ENCODE measurements at regions not wholly inside any gene's neighbourhood (a gene's known extent, or its start where the extent isn't known, plus 50 kb on each side); places are given as distances from the start of the nearest gene placed in this dataset.

DNA sequence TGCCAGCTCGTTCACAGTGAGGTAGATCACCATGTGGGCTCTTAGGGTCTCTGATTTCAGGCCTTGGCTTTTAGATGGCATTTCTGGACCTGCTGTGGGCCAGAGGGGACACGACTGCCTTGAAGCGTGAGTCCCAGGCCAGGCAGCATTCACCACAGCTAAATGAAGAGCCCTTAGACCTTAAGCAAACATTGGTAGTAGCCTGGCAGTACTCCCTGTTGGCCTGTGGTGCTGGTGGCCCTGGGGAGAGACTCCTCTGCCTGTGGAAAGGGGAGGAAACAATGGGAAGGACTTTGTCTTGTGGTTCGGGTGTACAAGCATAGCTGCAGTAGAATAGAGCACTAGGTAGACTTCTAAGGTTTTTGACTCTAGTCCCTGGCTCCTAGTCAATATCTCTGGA, 456.0 kb upstream of the DCC start:
- POLR2A ChIA-PET, result no interaction called here
- BruUV-seq (replicated peaks), result no TSS peak

More for the DNA sequence above, 456.0 kb upstream of the DCC start:
- 23% methylated on average over 4 of the region's 4 CpGs for WGBS (ENCODE audit: insufficient coverage, insufficient replicate concordance, low lambda C conversion rate, missing lambda C conversion rate)
- in situ Hi-C loops (cut with MboI), result no loop called here
- no peaks in the 10 kb centered on the region for H3K79me2 ChIP-seq (ENCODE audit: control insufficient read depth, insufficient read depth, low read length)
- H3K27ac ChIP-seq (ENCODE audit: control insufficient read depth, insufficient read depth), result no peak overlapping the region
- no peaks in the 10 kb centered on the region for H3K36me3 ChIP-seq (ENCODE audit: control insufficient read depth in 2 of 2, insufficient read depth in 2 of 2, low read length in 1 of 2)
- H3K4me1 ChIP-seq (ENCODE audit: control insufficient read depth, insufficient read depth, low read length), result no peaks in the 10 kb centered on the region
- no peak for ATAC-seq
- DNase-seq (ENCODE audit: low read depth, low spot score), result no peak
- H3K27me3 ChIP-seq (replicated peaks in 1 of 2; ENCODE audit: control insufficient read depth in 2 of 2, insufficient read depth in 2 of 2, low read length in 1 of 2), result no peaks in the 10 kb centered on the region
- no peak overlapping the region for H3K9ac ChIP-seq (ENCODE audit: control insufficient read depth, insufficient read depth, low read length)
- no peaks in the 10 kb centered on the region for H4K20me1 ChIP-seq (ENCODE audit: control insufficient read depth, insufficient read depth)
- H3K4me3 ChIP-seq, result no peak overlapping the region
- TF ChIP-seq RAD51 (IDR thresholded peaks at IDR 0.05) (no peak), SRF (IDR thresholded peaks at IDR 0.05; ENCODE audit: low read depth in 2 of 2, low read length in 2 of 2) (no peak), ZBTB11 (CRISPR knock-in tag; IDR thresholded peaks at IDR 0.05) (no peak), HDAC2 (IDR thresholded peaks at IDR 0.05) (no peak), BCL11A (IDR thresholded peaks at IDR 0.05; ENCODE audit: low read depth, low read length) (no peak), MXI1 (IDR thresholded peaks at IDR 0.05; ENCODE audit: low read depth, low read length) (no peak), TCF7 (IDR thresholded peaks at IDR 0.05; ENCODE audit: borderline replicate concordance) (no peak), ZNF207 (IDR thresholded peaks at IDR 0.05; ENCODE audit: borderline replicate concordance) (no peak), KAT2A (conservative IDR thresholded peaks at IDR 0.05; ENCODE audit: control insufficient read depth, low read depth, low read length) (no peak), LARP7 (IDR thresholded peaks at IDR 0.05) (no peak), FOXK2 (IDR thresholded peaks at IDR 0.05) (no peak), ZNF622 (IDR thresholded peaks at IDR 0.05) (no peak), USF1 (IDR thresholded peaks at IDR 0.05; ENCODE audit: borderline replicate concordance, extremely low read length, insufficient read depth, low read depth, low read length) (no peak), SREBF1 (IDR thresholded peaks at IDR 0.05; ENCODE audit: low read length) (no peak)
- TF ChIP-seq, protein P1, sequence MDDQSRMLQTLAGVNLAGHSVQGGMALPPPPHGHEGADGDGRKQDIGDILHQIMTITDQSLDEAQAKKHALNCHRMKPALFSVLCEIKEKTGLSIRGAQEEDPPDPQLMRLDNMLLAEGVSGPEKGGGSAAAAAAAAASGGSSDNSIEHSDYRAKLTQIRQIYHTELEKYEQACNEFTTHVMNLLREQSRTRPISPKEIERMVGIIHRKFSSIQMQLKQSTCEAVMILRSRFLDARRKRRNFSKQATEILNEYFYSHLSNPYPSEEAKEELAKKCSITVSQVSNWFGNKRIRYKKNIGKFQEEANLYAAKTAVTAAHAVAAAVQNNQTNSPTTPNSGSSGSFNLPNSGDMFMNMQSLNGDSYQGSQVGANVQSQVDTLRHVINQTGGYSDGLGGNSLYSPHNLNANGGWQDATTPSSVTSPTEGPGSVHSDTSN (IDR thresholded peaks at IDR 0.05; ENCODE audit: insufficient replicate concordance, low read depth, low read length), result no peak
- TF ChIP-seq, protein P2, sequence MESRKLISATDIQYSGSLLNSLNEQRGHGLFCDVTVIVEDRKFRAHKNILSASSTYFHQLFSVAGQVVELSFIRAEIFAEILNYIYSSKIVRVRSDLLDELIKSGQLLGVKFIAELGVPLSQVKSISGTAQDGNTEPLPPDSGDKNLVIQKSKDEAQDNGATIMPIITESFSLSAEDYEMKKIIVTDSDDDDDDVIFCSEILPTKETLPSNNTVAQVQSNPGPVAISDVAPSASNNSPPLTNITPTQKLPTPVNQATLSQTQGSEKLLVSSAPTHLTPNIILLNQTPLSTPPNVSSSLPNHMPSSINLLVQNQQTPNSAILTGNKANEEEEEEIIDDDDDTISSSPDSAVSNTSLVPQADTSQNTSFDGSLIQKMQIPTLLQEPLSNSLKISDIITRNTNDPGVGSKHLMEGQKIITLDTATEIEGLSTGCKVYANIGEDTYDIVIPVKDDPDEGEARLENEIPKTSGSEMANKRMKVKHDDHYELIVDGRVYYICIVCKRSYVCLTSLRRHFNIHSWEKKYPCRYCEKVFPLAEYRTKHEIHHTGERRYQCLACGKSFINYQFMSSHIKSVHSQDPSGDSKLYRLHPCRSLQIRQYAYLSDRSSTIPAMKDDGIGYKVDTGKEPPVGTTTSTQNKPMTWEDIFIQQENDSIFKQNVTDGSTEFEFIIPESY (IDR thresholded peaks at IDR 0.05), result no peak
- RAD21 ChIA-PET (ENCODE audit: unreplicated experiment), result no interaction called here
- SMC1A ChIA-PET (ENCODE audit: uncharacterized antibody, unreplicated experiment), result interaction anchor here (1.0 to 2.4 kb wide), 3 partner anchors 26 to 147 kb away, joined by 3 to 5 read pairs (median 3); no protein-coding TSS in a partner anchor
- no peak overlapping the region for H3K4me2 ChIP-seq (ENCODE audit: control insufficient read depth, insufficient read depth)
- intact Hi-C loops (cut with micrococcal nuclease; ENCODE audit: unreplicated experiment), result no loop called here
- H2AFZ ChIP-seq (ENCODE audit: control insufficient read depth, low read depth, low read length), result no peak overlapping the region
- CTCF ChIA-PET, result no interaction called here
- FAIRE-seq, result no peak
- no peaks in the 10 kb centered on the region for H3K9me3 ChIP-seq (replicated peaks; ENCODE audit: control insufficient read depth, insufficient read depth, low read length)

Data from GM12878 (cell line).